Body of pancreas (tissue), 4 donors: ENCODE measurements at regions not wholly inside any gene's neighbourhood (a gene's known extent, or its start where the extent isn't known, plus 50 kb on each side); places are given as distances from the start of the nearest gene placed in this dataset.

ENCODE experiments used
- POLR2A ChIP-seq, 3 donors: fragments of 450-650 bp; IDR thresholded peaks; one replicate each; pipeline ENCODE4 v1.6.1; 2016; ENCODE audit warnings: antibody characterized with exemption in 3 of 3, mild to moderate bottlenecking in 2 of 3
- TF ChIP-seq, protein P1 (sequence below), 7 experiments: fragments of 450-650 bp in 4 of 7; fragments of 200-600 bp in 3 of 7; sonication (generic) in 3 of 7; IDR thresholded peaks; one replicate each; pipeline ENCODE4 v1.5.1; 2016 to 2019; ENCODE audit warnings: antibody characterized with exemption in 7 of 7

DNA sequence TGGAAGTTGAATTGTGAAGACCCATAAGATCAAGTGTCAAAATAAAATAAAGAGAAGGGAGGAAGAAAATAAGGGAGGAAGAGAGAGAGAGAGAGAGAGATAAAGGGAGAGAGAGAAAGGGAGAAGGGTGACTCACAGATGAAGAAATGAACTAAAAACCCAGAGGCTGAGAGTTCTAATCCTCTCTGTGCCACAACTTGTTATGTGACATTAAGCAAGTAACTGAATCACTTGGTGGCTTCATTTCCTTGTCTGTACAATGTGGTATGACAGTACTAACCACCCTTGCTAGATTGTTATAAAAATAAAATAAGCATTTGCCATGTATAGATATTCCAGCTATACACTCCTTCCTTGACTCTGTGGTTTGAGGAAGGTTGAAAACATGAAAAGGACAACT lies 189.0 kb upstream of the FRMD6 start:
- TF ChIP-seq, protein P1, sequence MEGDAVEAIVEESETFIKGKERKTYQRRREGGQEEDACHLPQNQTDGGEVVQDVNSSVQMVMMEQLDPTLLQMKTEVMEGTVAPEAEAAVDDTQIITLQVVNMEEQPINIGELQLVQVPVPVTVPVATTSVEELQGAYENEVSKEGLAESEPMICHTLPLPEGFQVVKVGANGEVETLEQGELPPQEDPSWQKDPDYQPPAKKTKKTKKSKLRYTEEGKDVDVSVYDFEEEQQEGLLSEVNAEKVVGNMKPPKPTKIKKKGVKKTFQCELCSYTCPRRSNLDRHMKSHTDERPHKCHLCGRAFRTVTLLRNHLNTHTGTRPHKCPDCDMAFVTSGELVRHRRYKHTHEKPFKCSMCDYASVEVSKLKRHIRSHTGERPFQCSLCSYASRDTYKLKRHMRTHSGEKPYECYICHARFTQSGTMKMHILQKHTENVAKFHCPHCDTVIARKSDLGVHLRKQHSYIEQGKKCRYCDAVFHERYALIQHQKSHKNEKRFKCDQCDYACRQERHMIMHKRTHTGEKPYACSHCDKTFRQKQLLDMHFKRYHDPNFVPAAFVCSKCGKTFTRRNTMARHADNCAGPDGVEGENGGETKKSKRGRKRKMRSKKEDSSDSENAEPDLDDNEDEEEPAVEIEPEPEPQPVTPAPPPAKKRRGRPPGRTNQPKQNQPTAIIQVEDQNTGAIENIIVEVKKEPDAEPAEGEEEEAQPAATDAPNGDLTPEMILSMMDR (IDR thresholded peaks at IDR 0.05): no peak
- no peak for TF ChIP-seq POLR2A (IDR thresholded peaks at IDR 0.05)
